ENCODE measurements at regions not wholly inside any gene's neighbourhood (a gene's known extent, or its start where the extent isn't known, plus 50 kb on each side); places are given as distances from the start of the nearest gene placed in this dataset.

- WGBS (ENCODE audit: extremely low coverage, insufficient read length, low lambda C conversion rate), result no CpG with 5 or more reads among the region's 12 CpGs
Measured at GRCh38 chr22:27242917-27243589, 558.5 kb downstream of the MN1 start.

More at GRCh38 chr22:27242917-27243589, 558.5 kb downstream of the MN1 start:
- no peak overlapping the region for H4K8ac ChIP-seq (replicated peaks; ENCODE audit: insufficient read length, low read depth, low read length)
- H2BK12ac ChIP-seq (ENCODE audit: insufficient read length, low read depth, low read length), result no peak overlapping the region
- no peak overlapping the region for H2BK120ac ChIP-seq (ENCODE audit: low read depth, low read length, poor library complexity, severe bottlenecking)
- no peak overlapping the region for H2BK20ac ChIP-seq (ENCODE audit: low read depth, low read length, poor library complexity, severe bottlenecking)
- no peak overlapping the region for H4K91ac ChIP-seq (ENCODE audit: insufficient read length, low read depth, low read length)
- no peak for DNase-seq
- TF ChIP-seq CTCF (conservative IDR thresholded peaks at IDR 0.05), result no peak
- H4K20me1 ChIP-seq (ENCODE audit: control insufficient read depth, insufficient read depth, insufficient read length), result peaks cover 5% of the 10 kb centered on the region
- no peaks in the 10 kb centered on the region for H3K23me2 ChIP-seq (ENCODE audit: insufficient read length, low read depth, low read length, poor library complexity, severe bottlenecking)
- H2BK5ac ChIP-seq (ENCODE audit: insufficient read length, low read length), result no peak overlapping the region
- H3K4me2 ChIP-seq (ENCODE audit: insufficient read depth, insufficient read length, low read length), result no peak overlapping the region
- no peak overlapping the region for H3K9ac ChIP-seq (ENCODE audit: extremely low read depth, insufficient read length, low read length)
- Mint-ChIP-seq H3K27me3 (ENCODE audit: low read depth) (peaks cover 12% of the 10 kb centered on the region), H3K36me3 (ENCODE audit: insufficient read depth in 1 of 3, low read depth in 3 of 3) (no peaks in the 10 kb centered on the region), H3K4me1 (peaks cover 6 to 19% of the 10 kb centered on the region in 2 experiments), H3K27ac (peak overlapping the region in 1 of 3 experiments; percentile 34; a peak in 2 of 7 replicates), H3K4me3 (no peak overlapping the region), H3K9me3 (no peaks in the 10 kb centered on the region)
- H3K27ac ChIP-seq (ENCODE audit: insufficient read length, low read depth, low read length), result no peak overlapping the region
- H4K5ac ChIP-seq (ENCODE audit: insufficient read length, low read depth, low read length), result no peak overlapping the region
- H3K79me2 ChIP-seq (ENCODE audit: insufficient read depth, low read length), result no peaks in the 10 kb centered on the region
- no peak overlapping the region for H3K18ac ChIP-seq (ENCODE audit: insufficient read length, low read depth, low read length)
- H3K27me3 ChIP-seq (ENCODE audit: insufficient read depth, low read length), result no peaks in the 10 kb centered on the region
- no peak overlapping the region for H3K23ac ChIP-seq (ENCODE audit: insufficient read length, low read depth, low read length)
- H2BK15ac ChIP-seq (ENCODE audit: low read depth, low read length), result no peak overlapping the region
- no peaks in the 10 kb centered on the region for H3K79me1 ChIP-seq (ENCODE audit: insufficient read depth, low read depth, low read length, poor library complexity, severe bottlenecking)
- H3T11ph ChIP-seq (ENCODE audit: low read length), result no peak overlapping the region
- no peak overlapping the region for H3K14ac ChIP-seq (ENCODE audit: insufficient read depth, low read length)
- H2AK5ac ChIP-seq (ENCODE audit: insufficient read length, low read length), result no peak overlapping the region
- H2AFZ ChIP-seq (ENCODE audit: low read length), result no peak overlapping the region
- H3K9me3 ChIP-seq (ENCODE audit: control insufficient read depth, low read depth, low read length), result no peaks in the 10 kb centered on the region
- peaks cover under 1% of the 10 kb centered on the region; the same call in 1 of the 2 replicates for H3K4me1 ChIP-seq (ENCODE audit: insufficient read depth, low read length)
- no peak overlapping the region for H3K56ac ChIP-seq (ENCODE audit: insufficient read length, low read depth, low read length)
- H3K4ac ChIP-seq (ENCODE audit: low read depth, low read length), result no peak overlapping the region
